GM18870 (cell line): ENCODE measurements at regions not wholly inside any gene's neighbourhood (a gene's known extent, or its start where the extent isn't known, plus 50 kb on each side); places are given as distances from the start of the nearest gene placed in this dataset.
"Not testable (repeated sequence)": the region's sequence is repeated elsewhere in the genome, so short reads cannot be mapped to it uniquely, and the experiment has no call there.

ENCODE experiments used
- ATAC-seq: cut with Tn5 transposase; IDR thresholded peaks from one replicate; pipeline ENCODE4 v1.9.1; 2021; ENCODE audit warnings: moderate library complexity; ENCODE audit not compliant: unreplicated experiment

- ATAC-seq = no peak
These were observed 1080.5 kb upstream of the FOXG1 start for GRCh38 chr14:27686137-27686536.

- no peak for ATAC-seq
These were observed 1077.6 kb upstream of the FOXG1 start for GRCh38 chr14:27688841-27689444.

- no peak for ATAC-seq
These were observed 1054.2 kb upstream of the FOXG1 start for GRCh38 chr14:27712364-27712763.

- ATAC-seq = no peak
These were observed 1051.0 kb upstream of the FOXG1 start for GRCh38 chr14:27715561-27715960.

GRCh38 chr14:27721760-27722159 lies 1044.8 kb upstream of the FOXG1 start:
- no peak for ATAC-seq

- no peak for ATAC-seq
These were observed 1041.1 kb upstream of the FOXG1 start for GRCh38 chr14:27725482-27725881.

- no peak for ATAC-seq
These were observed 1039.3 kb upstream of the FOXG1 start for GRCh38 chr14:27727251-27727770.

- ATAC-seq = no peak
These were observed 1036.4 kb upstream of the FOXG1 start for GRCh38 chr14:27730204-27730603.

GRCh38 chr14:27739657-27740156 lies 1026.9 kb upstream of the FOXG1 start:
- no peak for ATAC-seq

GRCh38 chr14:27750114-27750513 lies 1016.5 kb upstream of the FOXG1 start:
- no peak for ATAC-seq

- not testable (repeated sequence) for ATAC-seq
These were observed 1008.9 kb upstream of the FOXG1 start for GRCh38 chr14:27757642-27758041.

GRCh38 chr14:27760367-27760766 lies 1006.2 kb upstream of the FOXG1 start:
- ATAC-seq = not testable (repeated sequence)

GRCh38 chr14:27799066-27800028 lies 967.2 kb upstream of the FOXG1 start:
- not testable (repeated sequence) for ATAC-seq

- not testable (repeated sequence) for ATAC-seq
These were observed 948.7 kb upstream of the FOXG1 start for GRCh38 chr14:27817746-27818430.

- not testable (repeated sequence) for ATAC-seq
These were observed 940.4 kb upstream of the FOXG1 start for GRCh38 chr14:27826149-27826548.

- not testable (repeated sequence) for ATAC-seq
These were observed 934.6 kb upstream of the FOXG1 start for GRCh38 chr14:27831978-27832377.

GRCh38 chr14:27833001-27833400 lies 933.6 kb upstream of the FOXG1 start:
- ATAC-seq = not testable (repeated sequence)

- no peak for ATAC-seq
These were observed 930.2 kb upstream of the FOXG1 start for GRCh38 chr14:27836386-27836785.

- no peak for ATAC-seq
These were observed 921.2 kb upstream of the FOXG1 start for GRCh38 chr14:27845241-27845850.

GRCh38 chr14:27845902-27846301 lies 920.7 kb upstream of the FOXG1 start:
- no peak for ATAC-seq

GRCh38 chr14:27847480-27847879 lies 919.1 kb upstream of the FOXG1 start:
- ATAC-seq = not testable (repeated sequence)
